SK-N-MC (cell line): ENCODE measurements at regions not wholly inside any gene's neighbourhood (a gene's known extent, or its start where the extent isn't known, plus 50 kb on each side); places are given as distances from the start of the nearest gene placed in this dataset.

ENCODE experiments used
- EZH2 ChIP-seq: fragments of 200-600 bp; sonication (generic); IDR thresholded peaks from one replicate; pipeline ENCODE4 v1.6.1; 2017; ENCODE audit warnings: antibody characterized with exemption
- FOXP2 ChIP-seq: optimal IDR thresholded peaks from 2 replicates; pipeline ENCODE3; 2011; ENCODE audit warnings: mild to moderate bottlenecking, moderate library complexity; ENCODE audit not compliant: insufficient read depth; ENCODE audit errors: extremely low read length, control extremely low read depth
- POLR2AphosphoS5 ChIP-seq: IDR thresholded peaks from 2 replicates; pipeline ENCODE4 v1.6.1; 2012; ENCODE audit warnings: mild to moderate bottlenecking, low read depth, low read length, borderline replicate concordance

- TF ChIP-seq EZH2: no peak
- TF ChIP-seq POLR2AphosphoS5: no peak
- no peak for TF ChIP-seq FOXP2
These were observed 193.8 kb downstream of the PAX3 start for GRCh38 chr2:222105046-222105445.
